HG03378 (cell line): ENCODE measurements at regions not wholly inside any gene's neighbourhood (a gene's known extent, or its start where the extent isn't known, plus 50 kb on each side); places are given as distances from the start of the nearest gene placed in this dataset.
"Not testable (repeated sequence)": the region's sequence is repeated elsewhere in the genome, so short reads cannot be mapped to it uniquely, and the experiment has no call there.

Source experiments
- ATAC-seq: cut with Tn5 transposase; IDR thresholded peaks from one replicate; pipeline ENCODE4 v1.9.1; 2021; ENCODE audit warnings: mild to moderate bottlenecking, moderate library complexity; ENCODE audit not compliant: unreplicated experiment

DNA sequence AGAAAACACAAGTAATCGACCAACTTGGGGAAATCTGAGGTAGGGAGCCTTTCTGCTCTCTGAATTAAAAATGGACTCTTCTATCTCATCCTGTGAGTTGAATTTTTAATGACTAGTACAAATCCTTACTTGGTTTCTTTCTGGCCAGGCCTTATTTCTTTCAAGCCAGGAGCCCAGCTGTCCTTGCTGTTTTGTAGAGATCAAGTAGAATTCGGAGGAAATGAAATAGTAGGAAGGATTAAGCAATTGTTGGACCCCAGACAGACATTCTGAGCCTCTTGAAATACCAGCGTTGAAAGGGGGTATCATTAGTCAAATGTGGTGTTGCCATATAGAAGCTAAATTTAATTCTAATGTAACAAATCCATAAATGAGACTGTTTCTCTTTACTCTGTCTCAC is 53.7 kb upstream of the SMIM15 start:
- ATAC-seq = no peak

- ATAC-seq = no peak
Measured at GRCh38 chr5:61216741-61217140, 54.5 kb upstream of the SMIM15 start.

DNA sequence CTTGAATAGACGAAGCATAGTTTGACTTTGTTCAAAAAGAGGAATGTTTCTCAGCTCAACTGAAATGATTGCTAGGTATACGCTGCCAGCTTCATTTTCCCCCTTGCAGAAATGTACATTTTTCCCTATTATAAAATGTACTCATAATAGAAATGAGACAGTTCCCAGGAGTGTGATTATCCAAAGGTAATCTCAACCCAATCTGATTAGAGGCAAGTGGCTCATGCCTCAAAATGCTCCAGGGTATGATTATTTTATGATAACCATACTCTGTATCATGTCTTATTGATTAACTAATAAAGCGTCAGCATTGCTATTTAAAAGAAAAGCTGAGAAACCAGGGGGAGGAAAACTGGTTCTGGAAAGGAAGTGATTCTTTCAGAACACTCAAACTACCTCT is 54.9 kb upstream of the SMIM15 start:
- no peak for ATAC-seq

DNA sequence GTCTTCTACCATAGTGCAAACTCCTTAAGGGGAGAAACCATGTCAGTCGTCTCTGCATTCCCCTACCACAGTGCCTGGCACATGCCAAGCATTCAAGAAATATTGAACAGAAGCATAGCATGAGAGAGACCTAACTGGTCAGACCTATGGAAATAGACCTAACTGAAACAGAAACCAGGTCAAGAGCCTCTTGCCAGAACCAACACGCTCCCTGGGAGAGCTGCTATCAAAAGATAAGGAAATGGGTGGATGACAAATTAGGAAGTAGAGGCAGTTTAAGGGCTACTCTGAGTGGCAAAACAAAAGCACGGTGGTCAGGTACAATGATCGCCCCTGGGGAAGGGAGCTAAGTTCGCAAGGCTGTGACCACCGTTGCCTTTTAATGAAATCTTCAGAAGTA is 66.0 kb upstream of the SMIM15 start:
- no peak for ATAC-seq

DNA sequence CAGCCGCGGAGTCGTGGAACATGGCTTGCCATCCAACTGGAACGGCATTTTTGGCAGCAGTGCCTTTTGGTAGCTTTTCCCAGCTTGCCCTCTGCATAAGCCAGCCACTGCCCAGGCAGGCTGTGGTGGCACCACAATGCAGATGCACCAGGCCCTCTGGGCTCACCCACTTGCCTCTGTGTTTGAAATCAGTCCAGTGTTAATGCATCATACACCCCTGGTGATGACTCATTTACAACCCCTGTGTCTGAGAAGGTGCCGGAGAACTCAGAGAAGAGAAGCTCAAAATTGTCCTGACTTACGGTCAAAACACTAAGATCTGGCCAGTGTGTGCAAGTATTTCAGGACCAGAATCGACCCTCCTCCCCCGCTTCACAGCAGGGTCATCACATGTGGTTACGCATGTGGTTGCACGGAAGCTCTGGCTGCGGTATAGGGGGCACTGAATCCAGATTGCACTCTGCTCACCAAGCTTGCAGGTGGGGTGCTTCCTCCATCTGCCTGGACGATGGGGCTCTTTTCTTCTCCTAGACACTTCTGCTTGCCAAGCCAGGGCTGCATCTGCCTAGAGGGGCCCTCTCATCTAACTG is 66.5 kb upstream of the SMIM15 start:
- peak; percentile 61 for ATAC-seq

DNA sequence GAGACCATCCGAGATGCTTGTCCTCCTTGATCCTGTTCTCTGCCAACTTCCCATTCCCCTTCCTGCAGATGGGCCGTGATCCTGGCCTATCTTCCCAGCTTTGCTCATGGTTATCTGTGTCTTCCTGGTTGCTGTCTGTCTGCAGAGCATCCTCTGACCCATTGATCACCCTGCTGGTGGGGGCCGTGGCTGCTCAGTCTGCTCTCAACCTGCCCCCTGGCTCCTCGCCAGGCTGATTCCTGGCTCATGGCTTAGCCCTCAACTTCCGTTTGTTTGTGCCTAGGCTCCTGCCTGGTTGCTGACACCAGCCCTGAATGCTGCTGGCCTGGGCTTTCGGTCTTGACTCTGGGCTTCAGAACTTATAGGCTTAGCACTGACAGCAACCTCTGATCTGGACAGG is 67.1 kb upstream of the SMIM15 start:
- peak; percentile 16 for ATAC-seq

- no peak for ATAC-seq
Measured at GRCh38 chr5:61230492-61230891, 68.2 kb upstream of the SMIM15 start.

DNA sequence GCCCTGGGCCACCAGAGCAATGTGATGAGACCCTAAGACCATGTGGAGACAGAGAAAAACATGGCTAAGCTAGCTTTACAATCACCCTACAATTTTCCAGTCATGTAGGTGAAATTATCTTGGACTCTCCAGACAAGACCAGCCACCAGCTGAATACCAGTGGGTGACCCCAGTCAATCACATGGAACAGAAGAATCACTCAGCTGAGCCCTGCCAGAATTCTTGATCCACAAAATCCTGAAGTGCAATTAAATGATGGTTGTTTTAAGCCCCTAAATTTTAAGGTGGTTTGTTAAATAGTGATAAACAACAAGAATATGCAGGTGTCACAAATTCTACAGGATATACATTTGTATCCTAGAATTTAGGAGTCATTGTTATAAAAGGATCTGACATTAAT is 69.5 kb upstream of the SMIM15 start:
- ATAC-seq = no peak

DNA sequence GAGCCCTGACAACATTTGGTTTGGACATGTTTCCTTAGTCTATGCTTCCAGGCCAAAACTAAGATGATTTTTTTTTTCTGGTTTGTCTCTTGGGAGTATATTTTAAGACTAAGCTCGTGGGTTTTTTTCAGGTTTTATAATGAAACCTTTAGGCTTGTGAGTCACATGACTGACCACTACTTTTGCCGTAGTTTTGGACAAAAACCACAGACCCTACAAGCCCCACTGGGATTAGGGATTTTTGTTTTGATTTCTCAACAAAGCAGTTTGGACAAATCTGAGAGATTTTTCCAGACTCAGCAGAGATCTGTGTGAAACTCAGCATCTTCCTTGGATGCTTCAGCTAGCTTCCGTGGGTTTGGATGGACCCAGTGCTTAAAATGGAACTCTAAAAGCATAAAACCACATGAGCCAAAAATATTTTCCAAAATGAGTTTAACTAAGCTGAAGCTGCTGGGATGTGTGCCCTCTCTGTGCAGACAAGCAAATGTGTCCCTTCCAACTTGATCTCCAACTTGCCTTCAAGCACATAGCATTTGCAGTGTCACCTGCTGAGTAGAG is 70.3 kb upstream of the SMIM15 start:
- ATAC-seq = no peak

DNA sequence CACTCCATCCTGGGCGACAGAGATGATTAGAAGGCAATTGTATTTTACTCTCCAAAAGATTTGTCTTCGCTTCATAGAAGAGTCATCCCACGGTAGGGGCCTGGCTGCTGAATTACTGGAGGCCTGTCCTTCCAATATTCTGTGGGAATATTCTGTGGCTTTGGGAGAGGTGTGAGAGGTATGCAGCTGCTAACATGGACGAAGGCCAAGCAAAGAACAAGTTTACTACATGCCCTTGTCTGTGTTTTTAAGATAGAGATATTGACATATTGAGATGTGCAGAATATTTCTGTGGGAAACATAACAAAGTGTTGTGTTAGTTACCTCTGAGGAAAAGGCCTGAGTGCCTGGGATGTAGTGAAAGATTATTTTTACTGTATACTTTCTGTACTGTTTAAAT is 71.8 kb upstream of the SMIM15 start:
- ATAC-seq = no peak

- ATAC-seq = not testable (repeated sequence)
Measured at GRCh38 chr5:61236715-61237114, 74.4 kb upstream of the SMIM15 start.

GRCh38 chr5:61245486-61245885 is 83.2 kb upstream of the SMIM15 start:
- no peak for ATAC-seq

DNA sequence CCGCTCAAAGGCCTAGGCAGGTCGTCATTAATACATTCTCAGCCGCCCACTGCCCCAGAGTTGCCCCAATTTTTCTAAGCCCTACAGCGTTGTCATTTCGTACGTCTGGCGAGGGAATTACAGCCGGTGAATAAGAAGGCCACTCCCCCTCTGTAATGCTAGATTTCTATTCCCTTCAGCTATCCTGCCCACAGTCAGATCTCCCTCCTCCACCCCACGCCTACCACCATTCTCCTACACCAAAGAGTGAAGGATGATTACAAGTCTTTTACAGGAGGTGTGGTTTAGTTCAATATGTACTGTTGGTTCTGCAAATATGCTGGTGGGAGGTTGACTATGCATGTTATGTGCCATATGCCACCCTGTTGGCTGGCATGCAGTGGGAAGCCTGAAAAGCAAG is 83.7 kb upstream of the SMIM15 start:
- ATAC-seq = no peak

GRCh38 chr5:61246768-61247307 is 84.6 kb upstream of the SMIM15 start:
- ATAC-seq = no peak

GRCh38 chr5:61251874-61252642 is 80.0 kb upstream of the ZSWIM6 start:
- ATAC-seq = no peak

- ATAC-seq = no peak
Measured at GRCh38 chr5:61252643-61252925, 79.5 kb upstream of the ZSWIM6 start.

- ATAC-seq = no peak
Measured at GRCh38 chr5:61253547-61253946, 78.5 kb upstream of the ZSWIM6 start.

DNA sequence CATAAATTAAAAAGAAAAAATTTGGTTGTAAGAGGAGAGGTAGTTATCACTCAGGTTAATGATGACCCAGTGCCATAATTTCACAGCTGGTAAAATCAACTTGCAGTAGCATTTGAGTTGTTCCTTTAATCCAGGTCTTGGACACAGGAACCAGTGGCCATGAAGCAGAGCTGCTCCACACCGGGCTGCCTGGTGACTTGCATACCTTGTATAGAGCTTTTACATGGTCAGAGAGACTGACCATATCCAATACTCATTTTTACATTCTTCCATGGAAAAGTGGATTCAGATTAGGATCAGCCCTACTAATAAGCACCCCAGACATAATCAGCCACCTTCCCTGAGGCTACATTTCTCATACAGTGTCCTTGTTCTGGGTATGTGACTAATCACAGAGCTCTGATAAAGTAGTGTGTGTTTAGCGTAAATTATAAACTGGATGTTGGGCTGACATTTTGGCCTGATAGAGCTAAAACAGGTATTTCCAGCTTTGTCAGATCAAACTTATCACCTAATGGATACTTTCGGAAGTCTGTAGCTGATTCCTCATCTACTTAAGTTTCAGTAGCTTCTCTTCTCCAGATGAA is 77.0 kb upstream of the ZSWIM6 start:
- no peak for ATAC-seq

GRCh38 chr5:61256474-61256873 is 75.6 kb upstream of the ZSWIM6 start:
- ATAC-seq = no peak

DNA sequence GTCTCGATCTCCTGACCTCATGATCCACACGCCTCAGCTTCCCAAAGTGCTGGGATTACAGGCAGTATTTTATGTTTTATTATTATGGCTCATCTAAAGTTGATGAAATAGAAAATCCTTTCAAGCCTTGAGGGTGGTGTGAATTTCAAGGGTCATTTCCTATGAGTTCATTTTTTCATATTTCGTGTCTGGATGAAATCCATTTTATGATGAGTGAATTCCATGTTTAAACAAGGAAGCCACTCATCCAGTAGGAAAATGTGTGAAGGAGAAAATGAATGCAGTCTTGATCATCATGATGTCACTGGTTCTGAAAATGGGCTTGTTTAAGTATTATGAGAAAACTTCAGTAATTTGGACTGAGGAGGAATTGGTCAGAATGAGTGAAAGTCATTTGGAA is 74.6 kb upstream of the ZSWIM6 start:
- no peak for ATAC-seq

DNA sequence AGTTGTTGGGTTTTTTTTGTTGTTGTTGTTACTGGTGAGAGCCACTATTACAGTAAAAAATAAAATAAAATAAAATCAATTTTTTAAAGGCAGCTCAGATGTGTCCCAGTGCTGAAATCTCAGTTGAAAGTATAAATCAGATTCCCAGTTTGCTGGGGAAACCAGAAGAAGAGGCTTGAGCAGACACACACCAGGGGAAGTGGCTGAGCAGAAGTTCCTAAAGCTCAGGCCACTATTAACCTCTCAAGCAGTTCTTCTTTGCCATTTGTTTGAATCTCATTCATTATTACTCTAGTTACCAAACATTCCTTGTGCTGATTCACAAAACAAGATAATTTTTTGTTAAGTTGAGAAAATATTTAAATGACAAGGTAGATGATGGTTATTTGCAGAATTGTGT is 70.9 kb upstream of the ZSWIM6 start:
- no peak for ATAC-seq

DNA sequence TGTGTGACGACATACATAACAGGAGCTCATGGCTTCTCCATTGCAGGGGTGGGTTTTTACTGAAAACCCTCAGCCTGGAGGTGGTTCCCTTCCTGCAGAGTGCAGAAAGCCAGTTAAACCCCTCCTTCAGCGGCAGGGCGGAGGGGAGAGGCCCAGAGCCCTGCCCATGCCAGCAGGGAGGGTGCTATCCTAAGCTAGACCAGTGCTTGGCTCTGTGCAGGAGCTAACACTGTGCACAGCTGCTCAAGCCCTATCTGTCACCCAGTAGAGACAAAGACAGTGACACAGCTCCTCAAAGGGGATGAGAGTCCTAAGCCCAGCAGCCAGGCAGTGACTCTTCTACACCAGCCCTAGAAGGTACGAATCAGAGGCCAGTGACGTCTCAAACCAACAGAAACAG is 70.0 kb upstream of the ZSWIM6 start:
- ATAC-seq = no peak
